WTC11 (cell line): ENCODE measurements at regions not wholly inside any gene's neighbourhood (a gene's known extent, or its start where the extent isn't known, plus 50 kb on each side); places are given as distances from the start of the nearest gene placed in this dataset.

Experiments used
- ATAC-seq: fragments of 200-7000 bp; cut with Tn5 transposase; 2 replicates; pipeline ENCODE4 v1.10.0; 2021; ENCODE audit warnings: mild to moderate bottlenecking, moderate library complexity
- CTCF ChIA-PET: fragments of 300-600 bp; sonication (Branson Sonifier 250); formaldehyde crosslinking; loops from one replicate; lab custom pipeline; 2021; ENCODE audit warnings: antibody characterized with exemption; lab: Charles Lee
- POLR2A ChIA-PET: fragments of 350-600 bp; sonication (Branson Sonifier 250); formaldehyde crosslinking; loops from one replicate; lab custom pipeline; 2021; ENCODE audit warnings: antibody characterized with exemption; lab: Charles Lee
- DNase-seq: peaks from one replicate; pipeline ENCODE4 v3.0.0; 2021; ENCODE audit warnings: low spot score
- H3K27ac Mint-ChIP-seq: 2 replicates; pipeline ENCODE4 v1.8.0; 2021; ENCODE audit warnings: mixed read lengths
- H3K27me3 Mint-ChIP-seq: 2 replicates; pipeline ENCODE4 v1.8.0; 2021; ENCODE audit warnings: low read depth, mild to moderate bottlenecking, moderate library complexity, mixed read lengths
- H3K36me3 Mint-ChIP-seq: 2 replicates; pipeline ENCODE4 v1.8.0; 2021; ENCODE audit warnings: mixed read lengths
- H3K4me1 Mint-ChIP-seq: 2 replicates; pipeline ENCODE4 v1.8.0; 2022; ENCODE audit warnings: mixed read lengths
- H3K4me3 Mint-ChIP-seq: 2 replicates; pipeline ENCODE4 v1.8.0; 2021; ENCODE audit warnings: mild to moderate bottlenecking, moderate library complexity, mixed read lengths
- H3K9me3 Mint-ChIP-seq: 2 replicates; pipeline ENCODE4 v1.8.0; 2021; ENCODE audit warnings: mixed read lengths
- AR ChIP-seq: fragments of 250-450 bp; sonication (Bioruptor Pico); IDR thresholded peaks from 2 replicates; pipeline ENCODE4 v1.9.0; 2021; ENCODE audit warnings: mild to moderate bottlenecking
- ARID4B ChIP-seq: sonication (generic); formaldehyde crosslinking; IDR thresholded peaks from 2 replicates; pipeline ENCODE4 v1.8.0; 2023; ENCODE audit warnings: missing genetic modification reagents, mild to moderate bottlenecking, borderline replicate concordance
- CBFB ChIP-seq: sonication (generic); formaldehyde crosslinking; IDR thresholded peaks from 2 replicates; pipeline ENCODE4 v1.8.1; 2022; ENCODE audit warnings: mild to moderate bottlenecking, low read depth, missing genetic modification reagents
- CREM ChIP-seq: sonication (generic); formaldehyde crosslinking; IDR thresholded peaks from 2 replicates; pipeline ENCODE4 v1.8.1; 2022; ENCODE audit warnings: mild to moderate bottlenecking, missing genetic modification reagents, moderate library complexity
- GRHL2 ChIP-seq: fragments of 250-450 bp; sonication (Bioruptor Pico); IDR thresholded peaks from 2 replicates; pipeline ENCODE4 v1.8.0; 2022; ENCODE audit warnings: mild to moderate bottlenecking, moderate library complexity; ENCODE audit not compliant: insufficient replicate concordance, severe bottlenecking
- JUN ChIP-seq: sonication (generic); formaldehyde crosslinking; IDR thresholded peaks from 2 replicates; pipeline ENCODE4 v1.8.0; 2023; ENCODE audit warnings: mild to moderate bottlenecking, missing genetic modification reagents
- MLX ChIP-seq: sonication (generic); formaldehyde crosslinking; IDR thresholded peaks from 2 replicates; pipeline ENCODE4 v1.8.1; 2023; ENCODE audit warnings: mild to moderate bottlenecking, missing genetic modification reagents, moderate library complexity
- OVOL2 ChIP-seq: fragments of 250-450 bp; sonication (Bioruptor Pico); IDR thresholded peaks from 2 replicates; pipeline ENCODE4 v1.9.0; 2021; ENCODE audit warnings: mild to moderate bottlenecking, borderline replicate concordance
- RELA ChIP-seq: sonication (generic); formaldehyde crosslinking; IDR thresholded peaks from 2 replicates; pipeline ENCODE4 v1.8.1; 2022; ENCODE audit warnings: missing genetic modification reagents, mild to moderate bottlenecking, borderline replicate concordance
- RORB ChIP-seq: fragments of 250-450 bp; sonication (Bioruptor Pico); IDR thresholded peaks from 2 replicates; pipeline ENCODE4 v1.9.0; 2021; ENCODE audit warnings: mild to moderate bottlenecking
- SMAD4 ChIP-seq: sonication (generic); formaldehyde crosslinking; IDR thresholded peaks from 2 replicates; pipeline ENCODE4 v1.8.0; 2022; ENCODE audit warnings: mild to moderate bottlenecking, missing genetic modification reagents
- TP53 ChIP-seq: sonication (generic); formaldehyde crosslinking; IDR thresholded peaks from 2 replicates; pipeline ENCODE4 v1.8.1; 2023; ENCODE audit warnings: mild to moderate bottlenecking, missing genetic modification reagents
- ZBTB43 ChIP-seq: sonication (generic); formaldehyde crosslinking; IDR thresholded peaks from 2 replicates; pipeline ENCODE4 v1.8.1; 2023; ENCODE audit warnings: mild to moderate bottlenecking, missing genetic modification reagents
- ZNF416 ChIP-seq: fragments of 250-450 bp; sonication (Bioruptor Pico); IDR thresholded peaks from 2 replicates; pipeline ENCODE4 v1.9.0; 2021; ENCODE audit warnings: mild to moderate bottlenecking, inconsistent platforms
- ZNF512 ChIP-seq: sonication (generic); formaldehyde crosslinking; IDR thresholded peaks from 2 replicates; pipeline ENCODE4 v1.8.1; 2022; ENCODE audit warnings: missing genetic modification reagents, borderline replicate concordance
- ZNF671 ChIP-seq: fragments of 250-450 bp; sonication (Bioruptor Pico); IDR thresholded peaks from 2 replicates; pipeline ENCODE4 v1.8.0; 2021; ENCODE audit warnings: mild to moderate bottlenecking

GRCh38 chr10:118107040-118107439, 60.3 kb upstream of the RAB11FIP2 start:
- H3K27ac Mint-ChIP-seq = no peak overlapping the region
- POLR2A ChIA-PET = no interaction called here
- no peak for ATAC-seq
- TF ChIP-seq ZBTB43 (CRISPR knock-in tag) (no peak), ARID4B (CRISPR knock-in tag) (no peak), MLX (no peak), SMAD4 (CRISPR knock-in tag) (no peak), RELA (CRISPR knock-in tag) (no peak), CREM (no peak), JUN (CRISPR knock-in tag) (no peak), GRHL2 (CRISPR knock-in tag) (no peak), ZNF671 (CRISPR knock-in tag) (no peak), RORB (no peak), CBFB (CRISPR knock-in tag) (no peak), AR (no peak), OVOL2 (CRISPR knock-in tag) (no peak), ZNF416 (CRISPR knock-in tag) (no peak), TP53 (CRISPR knock-in tag) (no peak), ZNF512 (no peak)
- TF ChIP-seq, all 79 proteins: peak for 0
- Mint-ChIP-seq H3K36me3 (peaks cover 5% of the 10 kb centered on the region; the same call in 1 of the 2 replicates), H3K4me1 (peaks cover 5% of the 10 kb centered on the region; the same call in 1 of the 2 replicates), H3K4me3 (no peak overlapping the region), H3K9me3 (peaks cover 11% of the 10 kb centered on the region), H3K27me3 (no peaks in the 10 kb centered on the region)
- no peak for DNase-seq
- CTCF ChIA-PET = interaction anchor here (0.5 to 1.5 kb wide), 12 partner anchors 11 to 1582 kb away, joined by 3 to 7 read pairs (median 3); no protein-coding TSS in a partner anchor
